ENCODE measurements at regions not wholly inside any gene's neighbourhood (a gene's known extent, or its start where the extent isn't known, plus 50 kb on each side); places are given as distances from the start of the nearest gene placed in this dataset.

DNA sequence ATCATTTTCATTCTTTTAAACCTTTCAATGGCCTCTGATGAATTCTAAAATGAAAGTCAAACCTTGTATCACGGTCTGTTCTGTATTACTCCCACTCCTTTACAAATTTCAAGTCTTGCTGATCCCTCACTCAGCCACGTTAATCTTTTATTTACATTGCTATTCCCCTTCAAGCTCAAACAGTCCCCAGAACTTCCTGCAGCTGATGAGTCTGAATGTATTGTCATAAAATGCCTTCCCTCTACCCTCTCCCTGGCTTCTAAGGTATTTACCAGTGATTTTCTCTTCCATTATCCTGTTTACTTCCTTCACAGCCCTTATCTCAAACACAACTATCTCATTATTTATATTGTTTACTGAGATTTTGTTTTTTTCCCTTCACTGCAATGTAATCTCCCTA lies 562.3 kb upstream of the C9orf72 start:
- TF ChIP-seq, protein P1, sequence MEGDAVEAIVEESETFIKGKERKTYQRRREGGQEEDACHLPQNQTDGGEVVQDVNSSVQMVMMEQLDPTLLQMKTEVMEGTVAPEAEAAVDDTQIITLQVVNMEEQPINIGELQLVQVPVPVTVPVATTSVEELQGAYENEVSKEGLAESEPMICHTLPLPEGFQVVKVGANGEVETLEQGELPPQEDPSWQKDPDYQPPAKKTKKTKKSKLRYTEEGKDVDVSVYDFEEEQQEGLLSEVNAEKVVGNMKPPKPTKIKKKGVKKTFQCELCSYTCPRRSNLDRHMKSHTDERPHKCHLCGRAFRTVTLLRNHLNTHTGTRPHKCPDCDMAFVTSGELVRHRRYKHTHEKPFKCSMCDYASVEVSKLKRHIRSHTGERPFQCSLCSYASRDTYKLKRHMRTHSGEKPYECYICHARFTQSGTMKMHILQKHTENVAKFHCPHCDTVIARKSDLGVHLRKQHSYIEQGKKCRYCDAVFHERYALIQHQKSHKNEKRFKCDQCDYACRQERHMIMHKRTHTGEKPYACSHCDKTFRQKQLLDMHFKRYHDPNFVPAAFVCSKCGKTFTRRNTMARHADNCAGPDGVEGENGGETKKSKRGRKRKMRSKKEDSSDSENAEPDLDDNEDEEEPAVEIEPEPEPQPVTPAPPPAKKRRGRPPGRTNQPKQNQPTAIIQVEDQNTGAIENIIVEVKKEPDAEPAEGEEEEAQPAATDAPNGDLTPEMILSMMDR (conservative IDR thresholded peaks at IDR 0.05; ENCODE audit: low read depth, low read length), result no peak
- TF ChIP-seq, protein P2, sequence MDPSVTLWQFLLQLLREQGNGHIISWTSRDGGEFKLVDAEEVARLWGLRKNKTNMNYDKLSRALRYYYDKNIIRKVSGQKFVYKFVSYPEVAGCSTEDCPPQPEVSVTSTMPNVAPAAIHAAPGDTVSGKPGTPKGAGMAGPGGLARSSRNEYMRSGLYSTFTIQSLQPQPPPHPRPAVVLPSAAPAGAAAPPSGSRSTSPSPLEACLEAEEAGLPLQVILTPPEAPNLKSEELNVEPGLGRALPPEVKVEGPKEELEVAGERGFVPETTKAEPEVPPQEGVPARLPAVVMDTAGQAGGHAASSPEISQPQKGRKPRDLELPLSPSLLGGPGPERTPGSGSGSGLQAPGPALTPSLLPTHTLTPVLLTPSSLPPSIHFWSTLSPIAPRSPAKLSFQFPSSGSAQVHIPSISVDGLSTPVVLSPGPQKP (IDR thresholded peaks at IDR 0.05; ENCODE audit: borderline replicate concordance, low read depth, low read length), result no peak
- no peak for TF ChIP-seq RAD21 (IDR thresholded peaks at IDR 0.05; ENCODE audit: low read length)
- TF ChIP-seq MAFK (IDR thresholded peaks at IDR 0.05; ENCODE audit: low read depth, low read length), result no peak
- TF ChIP-seq POLR2A (IDR thresholded peaks at IDR 0.05; ENCODE audit: low read depth, low read length), result no peak
- TF ChIP-seq CHD1 (IDR thresholded peaks at IDR 0.05; ENCODE audit: low read depth, low read length), result no peak
- TF ChIP-seq FOS (IDR thresholded peaks at IDR 0.05; ENCODE audit: low read depth, low read length), result no peak
- TF ChIP-seq RFX5 (IDR thresholded peaks at IDR 0.05; ENCODE audit: low read depth, low read length), result no peak
- TF ChIP-seq, protein P3, sequence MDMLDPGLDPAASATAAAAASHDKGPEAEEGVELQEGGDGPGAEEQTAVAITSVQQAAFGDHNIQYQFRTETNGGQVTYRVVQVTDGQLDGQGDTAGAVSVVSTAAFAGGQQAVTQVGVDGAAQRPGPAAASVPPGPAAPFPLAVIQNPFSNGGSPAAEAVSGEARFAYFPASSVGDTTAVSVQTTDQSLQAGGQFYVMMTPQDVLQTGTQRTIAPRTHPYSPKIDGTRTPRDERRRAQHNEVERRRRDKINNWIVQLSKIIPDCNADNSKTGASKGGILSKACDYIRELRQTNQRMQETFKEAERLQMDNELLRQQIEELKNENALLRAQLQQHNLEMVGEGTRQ (IDR thresholded peaks at IDR 0.05; ENCODE audit: low read depth, low read length), result no peak
- no peak for TF ChIP-seq MXI1 (IDR thresholded peaks at IDR 0.05; ENCODE audit: borderline replicate concordance, low read depth, low read length)
- no peak for TF ChIP-seq BHLHE40 (IDR thresholded peaks at IDR 0.05; ENCODE audit: low read depth, low read length)
- no peak for TF ChIP-seq SMC3 (IDR thresholded peaks at IDR 0.05; ENCODE audit: low read depth, low read length)
- TF ChIP-seq RCOR1 (IDR thresholded peaks at IDR 0.05; ENCODE audit: insufficient replicate concordance, low read length), result no peak
- no peak for TF ChIP-seq CEBPB (IDR thresholded peaks at IDR 0.05; ENCODE audit: low read depth, low read length)
